ENCODE measurements at regions not wholly inside any gene's neighbourhood (a gene's known extent, or its start where the extent isn't known, plus 50 kb on each side); places are given as distances from the start of the nearest gene placed in this dataset.
A peak's percentile ranks its signal among the peaks of the same experiment; 100 is the strongest.

DNA sequence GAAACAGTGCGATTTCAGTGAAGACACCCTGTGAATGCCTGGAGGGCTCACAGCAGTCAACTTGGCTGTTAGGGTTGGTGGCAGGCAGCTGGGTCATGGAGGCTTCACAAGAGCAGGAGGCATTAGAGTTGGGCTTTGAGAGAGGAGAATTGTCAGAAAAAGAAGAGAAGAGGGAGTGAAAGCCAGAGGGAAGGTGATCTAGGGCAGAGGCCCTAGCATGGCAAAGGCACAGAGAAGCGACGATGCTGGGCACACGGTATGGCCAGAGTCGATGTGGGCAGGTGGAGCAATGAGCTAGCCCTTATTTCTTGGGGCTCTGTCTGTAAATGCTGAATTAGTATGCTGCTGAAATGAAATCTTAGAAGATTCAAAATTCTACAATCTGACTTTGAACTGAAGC lies 52.6 kb upstream of the OLFM4 start:
- no peak for DNase-seq (ENCODE audit: low read depth, low spot score)
- ChIA-PET CTCF (no interaction called here), POLR2A (no interaction called here)
- no peak for TF ChIP-seq CTCF (IDR thresholded peaks at IDR 0.05; ENCODE audit: insufficient read depth, low read length, missing control alignments)
- no peak overlapping the region for H3K4me3 ChIP-seq (ENCODE audit: low read depth, low read length)

DNA sequence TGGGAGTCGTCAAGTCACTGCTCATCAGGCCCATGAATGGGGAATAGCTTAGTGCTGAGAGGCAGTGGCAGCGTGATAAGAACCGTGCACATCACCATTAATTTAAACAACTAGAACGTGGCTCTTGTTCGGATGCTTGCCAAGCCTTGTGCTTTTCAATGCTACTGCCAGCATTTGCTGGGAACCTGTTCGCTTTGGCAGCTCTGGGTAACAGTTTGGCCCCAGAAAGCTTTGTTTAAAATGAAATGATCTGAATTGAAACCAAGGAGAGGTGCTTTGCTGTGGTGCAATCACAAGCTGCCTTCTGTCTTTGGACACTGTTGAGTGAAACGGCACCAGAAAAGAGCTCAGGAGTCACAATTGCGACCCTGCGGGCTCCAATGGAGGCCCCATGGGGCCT lies 53.5 kb upstream of the OLFM4 start:
- TF ChIP-seq CTCF (IDR thresholded peaks at IDR 0.05; ENCODE audit: insufficient read depth, low read length, missing control alignments), result no peak
- ChIA-PET POLR2A (no interaction called here), CTCF (no interaction called here)
- no peak overlapping the region for H3K4me3 ChIP-seq (ENCODE audit: low read depth, low read length)
- no peak for DNase-seq (ENCODE audit: low read depth, low spot score)

DNA sequence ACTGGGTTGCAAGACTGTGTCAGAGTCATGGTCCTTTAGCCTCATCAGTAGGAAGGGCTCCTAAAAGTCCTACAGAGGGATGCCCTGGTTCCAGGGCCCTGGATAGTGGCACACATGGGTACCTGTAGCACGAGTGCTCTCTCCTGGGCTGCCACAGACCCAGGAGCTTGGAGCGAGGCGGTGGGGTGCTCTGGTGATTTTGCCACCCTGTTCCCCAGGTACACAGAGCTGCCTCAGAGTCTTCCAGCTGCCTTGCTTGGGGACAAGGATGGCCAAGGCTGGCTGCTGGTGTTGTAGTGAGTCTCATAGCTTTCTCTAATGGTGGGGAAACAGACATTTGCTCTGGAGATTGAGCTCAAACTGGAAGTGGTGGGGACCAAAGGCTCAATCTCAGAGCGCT lies 53.9 kb upstream of the OLFM4 start:
- no peak for DNase-seq (ENCODE audit: low read depth, low spot score)
- H3K4me3 ChIP-seq (ENCODE audit: low read depth, low read length), result no peak overlapping the region
- ChIA-PET POLR2A (no interaction called here), CTCF (no interaction called here)
- TF ChIP-seq CTCF (IDR thresholded peaks at IDR 0.05; ENCODE audit: insufficient read depth, low read length, missing control alignments), result no peak

- TF ChIP-seq CTCF (IDR thresholded peaks at IDR 0.05; ENCODE audit: insufficient read depth, low read length, missing control alignments), result no peak
- no peak for DNase-seq (ENCODE audit: low read depth, low spot score)
- ChIA-PET CTCF (interaction anchor here (1.4 to 4.0 kb wide), 7 partner anchors 8 to 360 kb away, joined by 4 to 39 read pairs (median 12); no protein-coding TSS in a partner anchor), POLR2A (no interaction called here)
- no peak overlapping the region for H3K4me3 ChIP-seq (ENCODE audit: low read depth, low read length)
These were observed 59.2 kb upstream of the OLFM4 start for GRCh38 chr13:52969373-52969772.

DNA sequence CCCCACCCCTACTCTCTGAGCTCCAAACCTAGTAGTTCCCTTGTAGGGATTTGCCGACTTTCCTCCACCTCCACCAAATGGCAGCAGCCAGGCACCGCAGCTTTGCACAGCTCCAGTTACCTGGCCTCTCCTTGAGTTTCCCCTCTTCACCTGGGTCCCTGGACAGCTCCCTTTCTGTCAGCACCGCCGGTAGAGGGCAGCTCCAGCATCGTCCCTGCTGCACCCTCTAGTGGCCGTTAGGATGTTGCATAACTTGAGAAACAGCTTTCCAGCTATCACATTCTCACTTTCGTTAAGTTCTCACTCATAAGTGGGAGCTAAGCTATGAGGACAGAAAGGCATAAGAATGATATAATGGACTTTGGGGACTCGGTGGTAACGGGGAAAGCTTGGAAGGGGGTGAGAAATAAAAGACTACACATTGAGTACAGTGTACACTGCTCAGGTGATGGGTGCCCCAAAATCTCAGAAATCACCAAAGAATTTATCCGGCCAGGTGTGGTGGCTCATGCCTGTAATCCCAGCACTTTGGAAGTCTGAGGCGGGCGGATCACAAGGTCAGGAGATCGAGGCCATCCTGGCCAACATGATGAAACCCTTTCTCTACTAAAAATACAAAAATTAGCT lies 60.4 kb upstream of the OLFM4 start:
- no peak overlapping the region for H3K4me3 ChIP-seq (ENCODE audit: low read depth, low read length)
- DNase-seq (ENCODE audit: low read depth, low spot score), result peak; percentile 4
- ChIA-PET CTCF (interaction anchor here (0.7 to 4.0 kb wide), 33 partner anchors 9 to 398 kb away, joined by 3 to 39 read pairs (median 4); partner anchors contain the start of gene SUGT1), POLR2A (interaction anchor here (1.0 kb wide), 1 partner anchor 91 kb away, joined by 3 read pairs; no protein-coding TSS in a partner anchor)
- TF ChIP-seq CTCF (IDR thresholded peaks at IDR 0.05; ENCODE audit: insufficient read depth, low read length, missing control alignments), result peak; percentile 99

DNA sequence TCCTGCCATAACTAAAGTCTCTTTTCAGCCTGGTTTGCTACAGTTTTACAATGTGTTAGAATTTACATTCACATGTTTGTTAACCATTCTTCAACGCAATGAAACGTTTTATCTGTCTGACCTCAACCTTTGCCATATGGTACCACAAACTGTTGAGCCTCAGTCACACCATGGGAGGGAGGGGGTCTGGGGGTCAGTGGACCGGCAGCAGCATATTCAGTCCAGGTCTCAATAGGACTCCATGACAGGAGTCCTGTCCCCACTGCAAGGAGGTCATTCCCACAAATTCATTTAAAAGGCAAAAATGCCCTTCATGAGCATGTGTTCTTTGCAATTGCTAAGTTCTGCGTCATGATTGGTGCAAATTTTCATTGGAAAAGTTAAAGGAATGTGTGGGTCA lies 66.6 kb upstream of the OLFM4 start:
- CTCF ChIA-PET, result no interaction called here
- H3K4me3 ChIP-seq (ENCODE audit: low read depth, low read length), result no peak overlapping the region
- TF ChIP-seq CTCF (IDR thresholded peaks at IDR 0.05; ENCODE audit: insufficient read depth, low read length, missing control alignments), result no peak
- POLR2A ChIA-PET, result no interaction called here
- DNase-seq (ENCODE audit: low read depth, low spot score), result no peak

Data from AG04449 (cell line).